Nephron progenitor cell (in vitro differentiated cells): ENCODE measurements at regions not wholly inside any gene's neighbourhood (a gene's known extent, or its start where the extent isn't known, plus 50 kb on each side); places are given as distances from the start of the nearest gene placed in this dataset.
A peak's percentile ranks its signal among the peaks of the same experiment; 100 is the strongest.

Source experiments
- DNase-seq: peaks from one replicate; pipeline ENCODE4 v3.0.0; 2021
- H3K27ac Mint-ChIP-seq: 2 replicates; pipeline ENCODE4 v1.8.0; 2021; ENCODE audit warnings: mild to moderate bottlenecking, moderate library complexity, mixed read lengths
- H3K27me3 Mint-ChIP-seq: 2 replicates; pipeline ENCODE4 v1.8.0; 2021; ENCODE audit warnings: mild to moderate bottlenecking, low read depth, mixed read lengths; ENCODE audit not compliant: poor library complexity
- H3K36me3 Mint-ChIP-seq: 2 replicates; pipeline ENCODE4 v1.8.0; 2021; ENCODE audit warnings: low read depth, mixed read lengths
- H3K4me1 Mint-ChIP-seq: 2 replicates; pipeline ENCODE4 v1.8.0; 2021; ENCODE audit warnings: mixed read lengths
- H3K4me3 Mint-ChIP-seq: 2 replicates; pipeline ENCODE4 v1.8.0; 2021; ENCODE audit warnings: mild to moderate bottlenecking, moderate library complexity, mixed read lengths
- H3K9me3 Mint-ChIP-seq: 2 replicates; pipeline ENCODE4 v1.8.0; 2021; ENCODE audit warnings: mild to moderate bottlenecking, moderate library complexity, mixed read lengths
- TF ChIP-seq, protein P1 (sequence below): fragments of 200-600 bp; sonication (generic); IDR thresholded peaks from 2 replicates; pipeline ENCODE4 v1.5.0; 2021; ENCODE audit warnings: antibody characterized with exemption

DNA sequence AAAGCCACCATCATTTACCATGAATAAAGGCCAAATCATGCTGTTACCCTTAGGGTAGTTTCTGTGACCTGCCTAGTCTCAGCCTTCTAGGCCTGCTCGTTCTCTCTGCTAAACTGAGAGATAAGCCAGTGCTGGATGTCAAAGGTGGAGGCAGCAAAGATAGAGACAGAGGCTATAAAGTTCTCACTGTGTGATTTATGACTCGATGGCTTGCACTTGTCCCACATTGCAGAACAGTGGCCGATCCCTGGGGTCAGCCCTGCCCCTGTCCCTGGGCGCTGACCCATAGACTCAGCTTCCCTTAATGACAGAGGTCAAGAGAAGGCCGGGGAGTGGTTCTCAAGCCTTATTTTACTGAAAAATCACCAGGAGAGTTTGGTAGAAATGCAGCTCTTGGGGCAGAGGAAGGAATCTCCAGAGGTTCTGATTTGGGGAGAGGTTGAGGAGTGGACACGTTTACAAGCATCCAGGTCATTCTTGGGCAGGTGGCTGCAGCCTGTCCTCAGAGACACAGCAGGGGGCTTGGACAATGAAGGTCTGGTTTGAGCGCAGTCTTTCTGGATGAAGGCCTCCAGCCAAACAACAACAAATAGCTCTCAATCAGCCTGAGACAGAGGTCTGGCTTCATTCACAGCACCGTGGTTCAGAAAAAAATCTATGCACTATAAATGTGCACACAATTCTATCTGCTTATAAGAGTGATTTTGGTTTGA is 143.5 kb downstream of the ACKR3 start:
- no peaks in the 10 kb centered on the region for H3K9me3 Mint-ChIP-seq
- TF ChIP-seq, protein P1, sequence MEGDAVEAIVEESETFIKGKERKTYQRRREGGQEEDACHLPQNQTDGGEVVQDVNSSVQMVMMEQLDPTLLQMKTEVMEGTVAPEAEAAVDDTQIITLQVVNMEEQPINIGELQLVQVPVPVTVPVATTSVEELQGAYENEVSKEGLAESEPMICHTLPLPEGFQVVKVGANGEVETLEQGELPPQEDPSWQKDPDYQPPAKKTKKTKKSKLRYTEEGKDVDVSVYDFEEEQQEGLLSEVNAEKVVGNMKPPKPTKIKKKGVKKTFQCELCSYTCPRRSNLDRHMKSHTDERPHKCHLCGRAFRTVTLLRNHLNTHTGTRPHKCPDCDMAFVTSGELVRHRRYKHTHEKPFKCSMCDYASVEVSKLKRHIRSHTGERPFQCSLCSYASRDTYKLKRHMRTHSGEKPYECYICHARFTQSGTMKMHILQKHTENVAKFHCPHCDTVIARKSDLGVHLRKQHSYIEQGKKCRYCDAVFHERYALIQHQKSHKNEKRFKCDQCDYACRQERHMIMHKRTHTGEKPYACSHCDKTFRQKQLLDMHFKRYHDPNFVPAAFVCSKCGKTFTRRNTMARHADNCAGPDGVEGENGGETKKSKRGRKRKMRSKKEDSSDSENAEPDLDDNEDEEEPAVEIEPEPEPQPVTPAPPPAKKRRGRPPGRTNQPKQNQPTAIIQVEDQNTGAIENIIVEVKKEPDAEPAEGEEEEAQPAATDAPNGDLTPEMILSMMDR: no peak
- peak overlapping the region; percentile 89 for H3K27ac Mint-ChIP-seq
- H3K27me3 Mint-ChIP-seq: peaks cover 33% of the 10 kb centered on the region
- H3K4me3 Mint-ChIP-seq: peak overlapping the region; percentile 23
- no peaks in the 10 kb centered on the region for H3K36me3 Mint-ChIP-seq
- peaks cover 63% of the 10 kb centered on the region for H3K4me1 Mint-ChIP-seq
- peak; percentile 63 for DNase-seq

DNA sequence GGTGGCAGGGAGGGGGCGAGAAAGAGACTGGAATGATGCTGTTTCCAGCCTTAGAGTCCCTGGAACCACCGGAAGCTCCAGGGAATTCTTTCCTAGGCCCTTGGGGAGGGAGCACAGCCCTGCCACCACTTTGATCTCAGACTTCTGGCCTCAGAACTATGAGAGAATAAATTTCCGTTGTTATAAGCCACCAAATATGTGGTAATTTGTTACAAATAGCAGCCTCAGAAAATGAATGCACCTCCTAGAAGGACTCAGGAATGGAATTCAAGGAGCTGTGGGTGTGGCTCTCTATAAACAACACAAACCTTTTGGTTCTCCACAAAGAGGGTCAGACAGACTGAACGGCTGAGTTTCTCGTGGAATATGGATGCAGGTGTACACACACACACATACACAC is 144.5 kb downstream of the ACKR3 start:
- no peak overlapping the region for H3K27ac Mint-ChIP-seq
- no peaks in the 10 kb centered on the region for H3K9me3 Mint-ChIP-seq
- TF ChIP-seq, protein P1: no peak
- peak overlapping the region; percentile 23 for H3K4me3 Mint-ChIP-seq
- H3K27me3 Mint-ChIP-seq: peaks cover 23% of the 10 kb centered on the region
- H3K36me3 Mint-ChIP-seq: no peaks in the 10 kb centered on the region
- peaks cover 73% of the 10 kb centered on the region for H3K4me1 Mint-ChIP-seq
- no peak for DNase-seq

DNA sequence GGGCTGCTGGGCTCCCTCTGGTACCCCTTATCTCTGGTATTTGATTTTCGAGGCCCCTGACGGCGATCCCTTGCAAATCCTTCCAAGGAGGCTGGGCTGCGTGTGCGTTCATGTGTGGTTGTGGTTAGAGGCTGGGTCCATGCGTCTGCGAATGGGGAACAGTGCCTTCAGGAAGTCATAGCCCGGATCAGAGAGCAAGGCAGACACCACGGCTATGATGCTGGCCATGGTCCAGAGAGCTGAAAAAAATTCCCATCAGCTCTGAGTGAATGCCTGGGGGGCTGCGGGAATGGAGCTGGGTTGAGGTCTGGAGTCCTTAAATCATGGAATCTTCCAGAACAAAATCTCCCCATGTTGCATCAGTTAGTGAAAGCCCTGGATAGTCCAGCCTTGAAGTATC is 145.5 kb downstream of the ACKR3 start:
- no peaks in the 10 kb centered on the region for H3K9me3 Mint-ChIP-seq
- DNase-seq: no peak
- peaks cover 20% of the 10 kb centered on the region for H3K27me3 Mint-ChIP-seq
- TF ChIP-seq, protein P1: no peak
- peaks cover 83% of the 10 kb centered on the region for H3K4me1 Mint-ChIP-seq
- no peaks in the 10 kb centered on the region for H3K36me3 Mint-ChIP-seq
- peak overlapping the region; percentile 55 for H3K27ac Mint-ChIP-seq
- no peak overlapping the region for H3K4me3 Mint-ChIP-seq

DNA sequence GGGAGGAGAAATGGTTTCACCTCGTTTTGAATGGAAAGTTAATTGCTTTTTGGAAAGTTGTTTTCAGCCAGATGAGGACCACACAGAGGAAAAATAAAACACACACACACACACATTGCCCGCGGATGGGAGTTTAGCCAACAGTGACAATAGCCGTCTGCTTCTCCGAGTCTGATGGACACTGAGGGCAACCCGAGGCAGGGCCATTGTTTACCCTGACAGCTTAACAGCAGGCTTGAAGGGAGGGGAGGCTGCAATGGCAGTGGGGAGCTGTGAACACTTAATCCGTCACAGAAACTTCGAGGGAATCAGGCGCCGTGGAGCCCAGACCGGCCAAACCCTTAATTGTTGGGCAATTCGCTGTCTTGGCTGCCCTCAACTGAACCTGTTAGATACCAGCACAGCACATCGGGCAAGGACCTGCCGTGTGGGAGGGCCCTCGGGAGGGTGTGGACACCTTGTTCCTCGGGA is 145.9 kb downstream of the ACKR3 start:
- TF ChIP-seq, protein P1: no peak
- peak; percentile 53 for DNase-seq
- no peaks in the 10 kb centered on the region for H3K36me3 Mint-ChIP-seq
- H3K9me3 Mint-ChIP-seq: no peaks in the 10 kb centered on the region
- H3K4me3 Mint-ChIP-seq: no peak overlapping the region
- peaks cover 20% of the 10 kb centered on the region for H3K27me3 Mint-ChIP-seq
- H3K27ac Mint-ChIP-seq: peak overlapping the region; percentile 55
- H3K4me1 Mint-ChIP-seq: peaks cover 83% of the 10 kb centered on the region

DNA sequence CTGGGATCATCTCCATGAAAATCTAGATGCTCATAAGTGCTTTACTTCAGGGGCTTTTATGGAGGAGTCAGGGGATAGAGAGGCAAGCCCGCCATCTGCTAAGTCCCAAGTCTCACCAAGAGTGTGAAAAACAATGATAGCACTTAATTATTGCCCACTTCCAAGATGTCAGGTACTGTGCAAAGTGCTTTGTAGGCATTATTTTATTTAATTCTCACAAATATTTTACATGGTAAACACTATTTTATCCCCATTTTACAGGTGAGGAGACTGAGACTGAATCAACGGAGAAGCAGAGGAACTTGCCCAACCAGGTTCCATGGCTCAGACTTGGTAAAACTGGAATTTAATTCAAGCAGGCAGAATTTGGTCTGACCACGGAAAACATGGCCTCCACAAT is 147.5 kb downstream of the ACKR3 start:
- Mint-ChIP-seq H3K4me1 (peaks cover 85% of the 10 kb centered on the region), H3K36me3 (no peaks in the 10 kb centered on the region), H3K4me3 (no peak overlapping the region), H3K27ac (no peak overlapping the region), H3K9me3 (no peaks in the 10 kb centered on the region), H3K27me3 (peaks cover 18% of the 10 kb centered on the region)
- TF ChIP-seq, protein P1: no peak
- no peak for DNase-seq

DNA sequence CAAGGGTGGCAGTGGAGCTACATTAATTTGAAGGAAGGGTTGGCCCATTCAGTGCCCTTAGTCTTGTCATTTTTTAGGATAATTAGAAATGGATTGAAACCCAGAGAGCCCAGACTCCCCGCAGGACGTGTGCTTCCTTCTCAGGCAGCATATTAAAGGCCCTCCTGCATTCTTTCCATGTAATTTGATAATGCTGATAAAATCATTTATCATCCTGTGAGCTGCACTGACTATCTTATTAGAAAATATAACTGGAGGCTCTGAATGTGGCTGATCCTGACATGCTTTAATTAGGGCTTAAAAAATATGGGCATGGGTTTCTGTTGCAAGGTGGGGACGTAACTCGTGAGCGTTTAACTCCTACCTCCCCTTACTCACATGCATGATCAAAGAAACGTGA is 148.1 kb downstream of the ACKR3 start:
- Mint-ChIP-seq H3K36me3 (no peaks in the 10 kb centered on the region), H3K27ac (no peak overlapping the region), H3K27me3 (peaks cover 18% of the 10 kb centered on the region), H3K4me3 (no peak overlapping the region), H3K4me1 (peaks cover 79% of the 10 kb centered on the region), H3K9me3 (no peaks in the 10 kb centered on the region)
- TF ChIP-seq, protein P1: no peak
- no peak for DNase-seq
